Skeletal muscle tissue (tissue), 3 donors: ENCODE measurements at regions not wholly inside any gene's neighbourhood (a gene's known extent, or its start where the extent isn't known, plus 50 kb on each side); places are given as distances from the start of the nearest gene placed in this dataset.
"Not testable (repeated sequence)": the region's sequence is repeated elsewhere in the genome, so short reads cannot be mapped to it uniquely, and the experiment has no call there.

Experiments
- H3K27ac ChIP-seq: one replicate; pipeline ENCODE4 v1.7.0; 2013; ENCODE audit warnings: mild to moderate bottlenecking, low read depth, low read length, inconsistent platforms
- H3K27me3 ChIP-seq, 3 donors: one replicate each; pipeline ENCODE4 v1.7.0; 2013; ENCODE audit warnings: low read length in 3 of 3; ENCODE audit not compliant: control insufficient read depth in 3 of 3, insufficient read depth in 3 of 3
- H3K36me3 ChIP-seq, 3 donors: one replicate each; pipeline ENCODE4 v1.7.0; 2013; ENCODE audit warnings: low read length in 3 of 3; ENCODE audit not compliant: control insufficient read depth in 3 of 3, insufficient read depth in 3 of 3
- H3K4me1 ChIP-seq, 3 donors: one replicate each; pipeline ENCODE4 v1.7.0; 2013; ENCODE audit warnings: low read length in 3 of 3, mild to moderate bottlenecking in 3 of 3; ENCODE audit not compliant: control insufficient read depth in 3 of 3, insufficient read depth in 3 of 3
- H3K4me3 ChIP-seq, 3 donors: one replicate each; pipeline ENCODE4 v1.7.0; 2013; ENCODE audit warnings: low read length in 3 of 3
- H3K9ac ChIP-seq, 3 donors: one replicate each; pipeline ENCODE4 v1.7.0; 2013; ENCODE audit warnings: low read length in 3 of 3, mild to moderate bottlenecking in 3 of 3, moderate library complexity in 2 of 3, low read depth in 1 of 3
- H3K9me3 ChIP-seq, 3 donors: one replicate each; pipeline ENCODE4 v1.7.0; 2013; ENCODE audit warnings: low read length in 3 of 3; ENCODE audit not compliant: control insufficient read depth in 3 of 3
- donor health status: Osteomylitis.

DNA sequence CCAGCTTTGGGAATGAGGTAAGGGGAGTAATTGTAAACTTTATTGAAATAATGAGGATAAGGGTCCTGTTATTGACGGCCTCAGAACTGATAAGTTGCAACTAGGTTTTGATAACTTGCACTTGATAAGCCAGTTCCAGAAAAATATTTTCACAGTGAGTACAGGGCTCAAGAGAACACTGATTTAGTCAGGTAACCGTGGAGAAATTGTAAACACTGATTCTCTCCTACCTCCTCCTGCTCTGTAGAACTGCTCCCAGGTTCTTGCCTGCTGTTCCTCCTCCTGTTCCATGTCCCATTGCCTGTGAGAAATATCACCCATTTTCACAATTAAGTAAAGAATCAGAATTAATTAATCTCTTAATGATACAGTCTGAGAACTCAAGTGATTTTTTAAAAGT, 55.0 kb upstream of the CXXC4 start:
- no peak overlapping the region for H3K9ac ChIP-seq
- no peaks in the 10 kb centered on the region for H3K27me3 ChIP-seq
- H3K4me1 ChIP-seq, result no peaks in the 10 kb centered on the region
- no peaks in the 10 kb centered on the region for H3K9me3 ChIP-seq
- no peaks in the 10 kb centered on the region for H3K36me3 ChIP-seq
- no peak overlapping the region for H3K27ac ChIP-seq
- no peak overlapping the region for H3K4me3 ChIP-seq

- no peaks in the 10 kb centered on the region for H3K4me1 ChIP-seq
- H3K4me3 ChIP-seq, result no peak overlapping the region
- no peaks in the 10 kb centered on the region for H3K9me3 ChIP-seq
- no peaks in the 10 kb centered on the region for H3K36me3 ChIP-seq
- H3K27ac ChIP-seq, result no peak overlapping the region
- H3K9ac ChIP-seq, result no peak overlapping the region
- no peaks in the 10 kb centered on the region for H3K27me3 ChIP-seq
These were observed 64.8 kb upstream of the CXXC4 start for GRCh38 chr4:104559502-104559901.

- H3K36me3 ChIP-seq, result no peaks in the 10 kb centered on the region
- H3K9ac ChIP-seq, result no peak overlapping the region
- H3K27ac ChIP-seq, result no peak overlapping the region
- H3K4me1 ChIP-seq, result no peaks in the 10 kb centered on the region
- H3K27me3 ChIP-seq, result no peaks in the 10 kb centered on the region
- H3K4me3 ChIP-seq, result no peak overlapping the region
- no peaks in the 10 kb centered on the region for H3K9me3 ChIP-seq
These were observed 76.6 kb upstream of the CXXC4 start for GRCh38 chr4:104571341-104571740.

- no peaks in the 10 kb centered on the region for H3K27me3 ChIP-seq
- no peaks in the 10 kb centered on the region for H3K36me3 ChIP-seq
- H3K4me1 ChIP-seq, result no peaks in the 10 kb centered on the region
- H3K4me3 ChIP-seq, result no peak overlapping the region
- H3K9me3 ChIP-seq, result no peaks in the 10 kb centered on the region
- no peak overlapping the region for H3K27ac ChIP-seq
- H3K9ac ChIP-seq, result no peak overlapping the region
These were observed 79.7 kb upstream of the CXXC4 start for GRCh38 chr4:104574371-104574770.

DNA sequence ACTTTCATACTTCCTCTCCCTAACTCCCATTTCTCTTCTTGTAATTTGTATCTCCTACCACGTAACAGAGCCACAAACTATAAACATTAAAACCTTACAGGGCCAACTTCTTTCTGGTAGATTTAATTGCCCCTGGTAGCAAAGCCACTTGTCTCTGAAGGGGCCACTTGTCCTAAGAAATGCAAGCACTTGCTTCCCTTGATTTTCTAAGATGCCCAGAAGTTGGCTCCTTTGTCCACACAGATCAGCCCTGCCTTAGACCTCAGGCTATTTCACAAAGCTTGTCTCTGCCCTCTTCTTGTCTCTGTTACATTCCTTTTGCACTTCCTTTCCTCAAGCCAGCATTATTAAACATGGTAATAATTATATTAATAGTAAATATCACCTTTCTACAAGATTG, 80.6 kb upstream of the CXXC4 start:
- Histone ChIP-seq H3K36me3 (no peaks in the 10 kb centered on the region), H3K9me3 (no peaks in the 10 kb centered on the region), H3K27ac (no peak overlapping the region), H3K9ac (no peak overlapping the region), H3K27me3 (no peaks in the 10 kb centered on the region), H3K4me3 (no peak overlapping the region), H3K4me1 (no peaks in the 10 kb centered on the region)

GRCh38 chr4:104577405-104577804, 82.7 kb upstream of the CXXC4 start:
- Histone ChIP-seq H3K9me3 (no peaks in the 10 kb centered on the region), H3K4me3 (no peak overlapping the region), H3K9ac (no peak overlapping the region), H3K27me3 (no peaks in the 10 kb centered on the region), H3K36me3 (no peaks in the 10 kb centered on the region), H3K27ac (no peak overlapping the region), H3K4me1 (no peaks in the 10 kb centered on the region)

- H3K9me3 ChIP-seq, H3K27ac ChIP-seq, H3K27me3 ChIP-seq, H3K4me1 ChIP-seq, H3K36me3 ChIP-seq, H3K4me3 ChIP-seq, H3K9ac ChIP-seq: not testable (repeated sequence)
These were observed 86.8 kb upstream of the CXXC4 start for GRCh38 chr4:104581476-104581875.

DNA sequence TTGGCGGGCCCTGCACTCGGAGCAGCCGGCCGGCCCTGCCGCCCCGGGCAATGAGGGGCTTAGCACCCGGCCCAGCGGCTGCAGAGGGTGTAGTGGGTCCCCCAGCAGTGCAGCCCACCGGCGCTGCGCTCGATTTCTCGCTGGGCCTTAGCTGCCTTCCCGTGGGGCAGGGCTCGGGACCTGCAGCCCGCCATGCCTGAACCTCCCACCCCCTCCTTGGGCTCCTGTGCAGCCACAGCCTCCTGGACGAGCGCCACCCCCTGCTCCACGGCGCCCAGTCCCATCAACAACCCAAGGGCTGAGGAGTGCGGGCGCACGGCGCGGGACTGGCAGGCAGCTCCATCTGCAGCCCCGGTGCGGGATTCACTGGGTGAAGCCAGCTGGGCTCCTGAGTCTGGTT, 87.4 kb upstream of the CXXC4 start:
- not testable (repeated sequence) for H3K4me3 ChIP-seq, H3K9ac ChIP-seq, H3K9me3 ChIP-seq, H3K27ac ChIP-seq, H3K36me3 ChIP-seq, H3K4me1 ChIP-seq, H3K27me3 ChIP-seq

- Histone ChIP-seq H3K27ac (no peak overlapping the region), H3K4me1 (no peaks in the 10 kb centered on the region), H3K4me3 (no peak overlapping the region), H3K27me3 (no peaks in the 10 kb centered on the region), H3K36me3 (no peaks in the 10 kb centered on the region), H3K9ac (no peak overlapping the region), H3K9me3 (no peaks in the 10 kb centered on the region)
These were observed 94.7 kb upstream of the CXXC4 start for GRCh38 chr4:104589264-104589868.

- Histone ChIP-seq H3K36me3 (no peaks in the 10 kb centered on the region), H3K27ac (no peak overlapping the region), H3K4me1 (no peaks in the 10 kb centered on the region), H3K4me3 (no peak overlapping the region), H3K27me3 (no peaks in the 10 kb centered on the region), H3K9me3 (no peaks in the 10 kb centered on the region), H3K9ac (no peak overlapping the region)
These were observed 96.8 kb upstream of the CXXC4 start for GRCh38 chr4:104591510-104591911.

DNA sequence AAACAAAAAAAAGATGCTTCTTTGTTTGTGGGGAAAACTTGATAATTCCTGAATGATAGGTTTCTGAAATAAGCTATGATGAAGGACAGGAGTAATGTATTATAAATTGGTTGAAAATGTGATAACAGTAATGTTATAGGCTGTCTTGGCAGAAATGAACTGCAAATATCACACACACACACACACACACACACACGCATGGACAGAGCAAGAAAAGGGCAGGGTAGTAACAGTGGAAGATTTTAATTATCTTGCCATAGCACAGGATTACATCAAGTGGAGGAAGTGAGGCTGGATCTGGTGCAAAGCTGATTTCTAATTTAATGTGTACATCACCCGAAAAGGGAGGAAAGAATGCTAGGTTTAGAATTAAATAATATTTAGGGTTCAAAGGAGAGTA, 97.5 kb upstream of the CXXC4 start:
- no peak overlapping the region for H3K4me3 ChIP-seq
- H3K27me3 ChIP-seq, result no peaks in the 10 kb centered on the region
- no peaks in the 10 kb centered on the region for H3K4me1 ChIP-seq
- H3K27ac ChIP-seq, result no peak overlapping the region
- H3K9me3 ChIP-seq, result no peaks in the 10 kb centered on the region
- H3K36me3 ChIP-seq, result no peaks in the 10 kb centered on the region
- no peak overlapping the region for H3K9ac ChIP-seq
